ENCODE measurements at regions not wholly inside any gene's neighbourhood (a gene's known extent, or its start where the extent isn't known, plus 50 kb on each side); places are given as distances from the start of the nearest gene placed in this dataset.
"Not testable (repeated sequence)": the region's sequence is repeated elsewhere in the genome, so short reads cannot be mapped to it uniquely, and the experiment has no call there.

GRCh38 chr12:42884116-42884515, 294.6 kb upstream of the PRICKLE1 start:
- Mint-ChIP-seq H3K4me1 (no peaks in the 10 kb centered on the region), H3K36me3 (ENCODE audit: low read depth) (peaks cover 6% of the 10 kb centered on the region), H3K27ac (ENCODE audit: unreplicated experiment) (no peak overlapping the region), H3K9me3 (peaks cover 10% of the 10 kb centered on the region), H3K4me3 (no peak overlapping the region), H3K27me3 (ENCODE audit: low read depth) (no peaks in the 10 kb centered on the region)
- no peak for DNase-seq (ENCODE audit: low read depth, low spot score)
- no peak for TF ChIP-seq CTCF (conservative IDR thresholded peaks at IDR 0.05)

GRCh38 chr12:42873401-42873800, 283.9 kb upstream of the PRICKLE1 start:
- H3K27ac Mint-ChIP-seq (ENCODE audit: unreplicated experiment) = no peak overlapping the region
- H3K27me3 Mint-ChIP-seq (ENCODE audit: low read depth) = no peaks in the 10 kb centered on the region
- H3K4me3 Mint-ChIP-seq = no peak overlapping the region
- no peaks in the 10 kb centered on the region for H3K4me1 Mint-ChIP-seq
- no peak for DNase-seq (ENCODE audit: low read depth, low spot score)
- no peaks in the 10 kb centered on the region for H3K36me3 Mint-ChIP-seq (ENCODE audit: low read depth)
- TF ChIP-seq CTCF (conservative IDR thresholded peaks at IDR 0.05) = no peak
- peaks cover 8% of the 10 kb centered on the region for H3K9me3 Mint-ChIP-seq

GRCh38 chr12:42871816-42872215, 282.3 kb upstream of the PRICKLE1 start:
- peaks cover 3% of the 10 kb centered on the region for H3K9me3 Mint-ChIP-seq
- TF ChIP-seq CTCF (conservative IDR thresholded peaks at IDR 0.05) = no peak
- no peak overlapping the region for H3K27ac Mint-ChIP-seq (ENCODE audit: unreplicated experiment)

GRCh38 chr12:42868291-42868690, 278.7 kb upstream of the PRICKLE1 start:
- Mint-ChIP-seq H3K27ac (ENCODE audit: unreplicated experiment) (no peak overlapping the region), H3K27me3 (ENCODE audit: low read depth) (no peaks in the 10 kb centered on the region), H3K36me3 (ENCODE audit: low read depth) (no peaks in the 10 kb centered on the region), H3K4me1 (no peaks in the 10 kb centered on the region), H3K9me3 (peaks cover 3% of the 10 kb centered on the region), H3K4me3 (no peak overlapping the region)
- DNase-seq (ENCODE audit: low read depth, low spot score) = no peak
- no peak for TF ChIP-seq CTCF (conservative IDR thresholded peaks at IDR 0.05)

More at GRCh38 chr12:42871816-42872215, 282.3 kb upstream of the PRICKLE1 start:
- Mint-ChIP-seq H3K4me1 (no peaks in the 10 kb centered on the region), H3K4me3 (no peak overlapping the region), H3K27me3 (ENCODE audit: low read depth) (no peaks in the 10 kb centered on the region), H3K36me3 (ENCODE audit: low read depth) (no peaks in the 10 kb centered on the region)
- DNase-seq (ENCODE audit: low read depth, low spot score) = no peak

GRCh38 chr12:42865282-42865681, 275.7 kb upstream of the PRICKLE1 start:
- no peak for DNase-seq (ENCODE audit: low read depth, low spot score)
- Mint-ChIP-seq H3K9me3 (no peaks in the 10 kb centered on the region), H3K4me3 (no peak overlapping the region), H3K27ac (ENCODE audit: unreplicated experiment) (no peak overlapping the region), H3K36me3 (ENCODE audit: low read depth) (no peaks in the 10 kb centered on the region), H3K27me3 (ENCODE audit: low read depth) (no peaks in the 10 kb centered on the region), H3K4me1 (no peaks in the 10 kb centered on the region)
- TF ChIP-seq CTCF (conservative IDR thresholded peaks at IDR 0.05) = no peak

GRCh38 chr12:42862055-42862454, 272.5 kb upstream of the PRICKLE1 start:
- TF ChIP-seq CTCF (conservative IDR thresholded peaks at IDR 0.05) = no peak
- H3K4me1 Mint-ChIP-seq = no peaks in the 10 kb centered on the region
- no peaks in the 10 kb centered on the region for H3K36me3 Mint-ChIP-seq (ENCODE audit: low read depth)
- no peak for DNase-seq (ENCODE audit: low read depth, low spot score)
- no peak overlapping the region for H3K27ac Mint-ChIP-seq (ENCODE audit: unreplicated experiment)
- H3K9me3 Mint-ChIP-seq = no peaks in the 10 kb centered on the region
- H3K27me3 Mint-ChIP-seq (ENCODE audit: low read depth) = no peaks in the 10 kb centered on the region
- H3K4me3 Mint-ChIP-seq = no peak overlapping the region

- H3K27ac Mint-ChIP-seq (ENCODE audit: unreplicated experiment); H3K4me1 Mint-ChIP-seq; H3K4me3 Mint-ChIP-seq; H3K36me3 Mint-ChIP-seq (ENCODE audit: low read depth); H3K9me3 Mint-ChIP-seq; H3K27me3 Mint-ChIP-seq (ENCODE audit: low read depth); DNase-seq (ENCODE audit: low read depth, low spot score): not testable (repeated sequence)
Observed at GRCh38 chr12:42860331-42860730, 270.8 kb upstream of the PRICKLE1 start.
